HepG2 (cell line): ENCODE measurements at regions not wholly inside any gene's neighbourhood (a gene's known extent, or its start where the extent isn't known, plus 50 kb on each side); places are given as distances from the start of the nearest gene placed in this dataset.
A peak's percentile ranks its signal among the peaks of the same experiment; 100 is the strongest.

Experiments used
- CC2D1A ChIP-seq: sonication (generic); formaldehyde crosslinking; IDR thresholded peaks from 2 replicates; pipeline ENCODE4 v1.8.1; 2023; ENCODE audit warnings: mild to moderate bottlenecking, missing genetic modification reagents
- EHMT2 ChIP-seq: fragments of 200-600 bp; sonication (generic); IDR thresholded peaks from 2 replicates; pipeline ENCODE4 v1.7.0; 2017; ENCODE audit warnings: antibody characterized with exemption, low read depth, low read length, borderline replicate concordance
- GATA4 ChIP-seq: sonication (generic); IDR thresholded peaks from 2 replicates; pipeline ENCODE4 v1.6.1; 2016; ENCODE audit warnings: antibody characterized with exemption, low read depth, borderline replicate concordance
- GFI1 ChIP-seq: sonication (generic); formaldehyde crosslinking; IDR thresholded peaks from 2 replicates; pipeline ENCODE4 v1.5.0; 2020; ENCODE audit warnings: missing genetic modification reagents, mild to moderate bottlenecking, borderline replicate concordance
- GMEB1 ChIP-seq: sonication (generic); formaldehyde crosslinking; IDR thresholded peaks from 2 replicates; pipeline ENCODE4 v1.5.1; 2020; ENCODE audit warnings: missing genetic modification reagents, mild to moderate bottlenecking, borderline replicate concordance
- GZF1 ChIP-seq: sonication (generic); formaldehyde crosslinking; IDR thresholded peaks from 2 replicates; pipeline ENCODE4 v1.5.1; 2020; ENCODE audit warnings: mild to moderate bottlenecking, missing genetic modification reagents
- HNRNPH1 ChIP-seq: fragments of 200-400 bp; formaldehyde crosslinking; optimal IDR thresholded peaks from 2 replicates; pipeline ENCODE3; 2017; ENCODE audit warnings: mild to moderate bottlenecking, low read depth, low read length
- KDM5B ChIP-seq: sonication (generic); formaldehyde crosslinking; IDR thresholded peaks from 2 replicates; pipeline ENCODE4 v1.4.0; 2020; ENCODE audit warnings: missing genetic modification reagents, mild to moderate bottlenecking, borderline replicate concordance
- REPIN1 ChIP-seq: sonication (generic); formaldehyde crosslinking; IDR thresholded peaks from 2 replicates; pipeline ENCODE4 v1.8.0; 2022; ENCODE audit warnings: missing genetic modification reagents, low read depth, mild to moderate bottlenecking, borderline replicate concordance
- SP1 ChIP-seq, 2 experiments: fragments of 450-650 bp in 1 of 2; sonication (generic) in 1 of 2; formaldehyde crosslinking in 1 of 2; IDR thresholded peaks; 2 replicates each; pipeline versions ENCODE4 v1.4.0 to v1.6.1; 2016 to 2020; ENCODE audit warnings: missing genetic modification reagents in 1 of 2
- TBX2 ChIP-seq: sonication (generic); formaldehyde crosslinking; IDR thresholded peaks from 2 replicates; pipeline ENCODE4 v1.5.0; 2020; ENCODE audit warnings: missing genetic modification reagents, mild to moderate bottlenecking, borderline replicate concordance
- THAP11 ChIP-seq: IDR thresholded peaks from 2 replicates; pipeline ENCODE4 v1.6.1; 2016; ENCODE audit warnings: missing biosample characterization, missing genetic modification reagents
- U2AF1 ChIP-seq: fragments of 200-400 bp; formaldehyde crosslinking; optimal IDR thresholded peaks from 2 replicates; pipeline ENCODE3; 2017; ENCODE audit warnings: mild to moderate bottlenecking, low read depth, low read length
- ZBTB26 ChIP-seq: IDR thresholded peaks from 2 replicates; pipeline ENCODE4 v1.6.1; 2016; ENCODE audit warnings: missing compliant biosample characterization, missing genetic modification reagents, borderline replicate concordance
- ZNF10 ChIP-seq: sonication (generic); formaldehyde crosslinking; IDR thresholded peaks from 2 replicates; pipeline ENCODE4 v1.4.0; 2020; ENCODE audit warnings: mild to moderate bottlenecking, low read depth, missing genetic modification reagents, borderline replicate concordance
- ZNF18 ChIP-seq: sonication (generic); formaldehyde crosslinking; IDR thresholded peaks from 2 replicates; pipeline ENCODE4 v1.8.0; 2022; ENCODE audit warnings: mild to moderate bottlenecking, missing genetic modification reagents; ENCODE audit not compliant: insufficient replicate concordance
- ZNF224 ChIP-seq: sonication (generic); formaldehyde crosslinking; IDR thresholded peaks from 2 replicates; pipeline ENCODE4 v1.5.0; 2020; ENCODE audit warnings: mild to moderate bottlenecking, missing genetic modification reagents
- ZNF292 ChIP-seq: sonication (generic); formaldehyde crosslinking; IDR thresholded peaks from 2 replicates; pipeline ENCODE4 v1.8.1; 2022; ENCODE audit warnings: mild to moderate bottlenecking, low read depth, missing genetic modification reagents, borderline replicate concordance
- ZNF451 ChIP-seq: sonication (generic); formaldehyde crosslinking; IDR thresholded peaks from 2 replicates; pipeline ENCODE4 v1.5.0; 2020; ENCODE audit warnings: mild to moderate bottlenecking, missing genetic modification reagents
- ZNF691 ChIP-seq: sonication (generic); formaldehyde crosslinking; IDR thresholded peaks from 2 replicates; pipeline ENCODE4 v1.4.0; 2020; ENCODE audit warnings: missing genetic modification reagents, low read depth, mild to moderate bottlenecking, borderline replicate concordance
- ZNF839 ChIP-seq: sonication (generic); formaldehyde crosslinking; IDR thresholded peaks from 2 replicates; pipeline ENCODE4 v1.4.0; 2020; ENCODE audit warnings: missing genetic modification reagents, mild to moderate bottlenecking, borderline replicate concordance

- TF ChIP-seq ZNF292 (CRISPR knock-in tag), result peak; percentile 97
- TF ChIP-seq ZNF691 (CRISPR knock-in tag), result no peak
- no peak for TF ChIP-seq GMEB1 (CRISPR knock-in tag)
- TF ChIP-seq CC2D1A (CRISPR knock-in tag), result no peak
- peak; percentile 90 for TF ChIP-seq ZNF839 (CRISPR knock-in tag)
- no peak for TF ChIP-seq ZNF18 (CRISPR knock-in tag)
- TF ChIP-seq GFI1 (CRISPR knock-in tag), result no peak
- no peak for TF ChIP-seq ZNF10 (CRISPR knock-in tag)
- no peak for TF ChIP-seq U2AF1
- TF ChIP-seq ZNF451 (CRISPR knock-in tag), result no peak
- TF ChIP-seq THAP11 (CRISPR knock-in tag), result no peak
- TF ChIP-seq ZNF224 (CRISPR knock-in tag), result no peak; the same call in 1 of the 2 replicates
- TF ChIP-seq ZBTB26 (CRISPR knock-in tag), result peak; percentile 13; the same call in 1 of the 2 replicates
- no peak for TF ChIP-seq REPIN1 (CRISPR knock-in tag)
- peak; percentile 70; the same call in 1 of the 2 replicates for TF ChIP-seq TBX2
- no peak for TF ChIP-seq KDM5B (CRISPR knock-in tag)
- TF ChIP-seq SP1 (IDR thresholded peaks at IDR 0.05), result no peak
- no peak for TF ChIP-seq SP1 (CRISPR knock-in tag; IDR thresholded peaks at IDR 0.05)
- no peak for TF ChIP-seq HNRNPH1
- 0 out of 2 replicates have a peak, but pooled peaks have one; percentile 66 for TF ChIP-seq GZF1
- no peak for TF ChIP-seq GATA4
- TF ChIP-seq EHMT2, result no peak
Measured at GRCh38 chr20:50353289-50353961, 156.8 kb upstream of the PTPN1 start (continued).
